Tibial artery (tissue), 4 donors: ENCODE measurements at regions not wholly inside any gene's neighbourhood (a gene's known extent, or its start where the extent isn't known, plus 50 kb on each side); places are given as distances from the start of the nearest gene placed in this dataset.

Experiments used
- DNase-seq, 2 donors: peaks; one replicate each; pipeline ENCODE4 v3.0.0-alpha.2; 2019
- H3K27ac ChIP-seq, 2 donors: fragments of 200-600 bp; sonication (generic) in 1 of 2; 1 replicate in 1 of 2; 2 replicates in 1 of 2; pipeline ENCODE4 v1.5.1; 2018 to 2019; ENCODE audit warnings: mild to moderate bottlenecking in 1 of 2
- H3K27me3 ChIP-seq, 2 donors: fragments of 200-600 bp; sonication (generic) in 1 of 2; one replicate each; pipeline versions ENCODE4 v1.5.1 to v1.6.0; 2016 to 2019
- H3K36me3 ChIP-seq, 3 donors: fragments of 200-600 bp; sonication (generic) in 2 of 3; one replicate each; pipeline ENCODE4 v1.5.1; 2016 to 2019; ENCODE audit warnings: mild to moderate bottlenecking in 2 of 3
- H3K4me1 ChIP-seq, 4 donors: fragments of 200-600 bp; sonication (generic) in 2 of 4; 1 replicate in 3 of 4; 2 replicates in 1 of 4; pipeline ENCODE4 v1.5.1; 2016 to 2019
- H3K4me3 ChIP-seq, 2 donors: fragments of 200-600 bp; sonication (generic) in 1 of 2; 1 replicate in 1 of 2; 2 replicates in 1 of 2; pipeline ENCODE4 v1.5.1; 2018 to 2019; ENCODE audit warnings: mild to moderate bottlenecking in 2 of 2
- H3K9me3 ChIP-seq, 3 donors: fragments of 200-600 bp; sonication (generic) in 1 of 3; one replicate each; pipeline ENCODE4 v1.5.1; 2016 to 2019
- CTCF ChIP-seq, 2 experiments: fragments of 200-600 bp in 1 of 2; fragments of 450-650 bp in 1 of 2; IDR thresholded peaks; one replicate each; pipeline ENCODE4 v1.5.1; 2017 to 2019; ENCODE audit warnings: antibody characterized with exemption in 2 of 2, mild to moderate bottlenecking in 1 of 2, moderate library complexity in 1 of 2
- intact Hi-C: fragments of 100-400 bp; cut with DNase I; formaldehyde crosslinking; loops from one replicate; pipeline ENCODE4 v1.15.0; 2023; ENCODE audit warnings: low total_unique reads

GRCh38 chr15:35852818-35853624 lies 307.1 kb upstream of the DPH6 start:
- DNase-seq, result no peak
- no peak overlapping the region for H3K4me3 ChIP-seq
- intact Hi-C loops, result no loop called here
- no peak for TF ChIP-seq CTCF (IDR thresholded peaks at IDR 0.05)
- H3K4me1 ChIP-seq, result peaks cover 0 to 5% (median 0%) of the 10 kb centered on the region in 4 donors
- H3K27ac ChIP-seq, result no peak overlapping the region
- H3K9me3 ChIP-seq, result no peaks in the 10 kb centered on the region
- H3K27me3 ChIP-seq, result no peaks in the 10 kb centered on the region
- H3K36me3 ChIP-seq, result no peaks in the 10 kb centered on the region

GRCh38 chr15:35854316-35854715 lies 308.4 kb upstream of the DPH6 start:
- H3K4me1 ChIP-seq, result peaks cover 0 to 5% (median 0%) of the 10 kb centered on the region in 4 donors
- no peak overlapping the region for H3K4me3 ChIP-seq
- intact Hi-C loops, result no loop called here
- TF ChIP-seq CTCF (IDR thresholded peaks at IDR 0.05), result no peak
- no peaks in the 10 kb centered on the region for H3K27me3 ChIP-seq
- no peaks in the 10 kb centered on the region for H3K36me3 ChIP-seq
- H3K27ac ChIP-seq, result no peak overlapping the region
- H3K9me3 ChIP-seq, result no peaks in the 10 kb centered on the region
- DNase-seq, result no peak

GRCh38 chr15:35857567-35858226 lies 311.7 kb upstream of the DPH6 start:
- H3K4me3 ChIP-seq, result no peak overlapping the region
- intact Hi-C loops, result no loop called here
- peaks cover 0 to 5% (median 0%) of the 10 kb centered on the region in 4 donors for H3K4me1 ChIP-seq
- no peak for TF ChIP-seq CTCF (IDR thresholded peaks at IDR 0.05)
- no peaks in the 10 kb centered on the region for H3K36me3 ChIP-seq
- DNase-seq, result no peak
- H3K27me3 ChIP-seq, result no peaks in the 10 kb centered on the region
- no peaks in the 10 kb centered on the region for H3K9me3 ChIP-seq
- H3K27ac ChIP-seq, result no peak overlapping the region

- H3K27me3 ChIP-seq, result no peaks in the 10 kb centered on the region
- intact Hi-C loops, result no loop called here
- H3K27ac ChIP-seq, result no peak overlapping the region
- H3K9me3 ChIP-seq, result no peaks in the 10 kb centered on the region
- no peak for TF ChIP-seq CTCF (IDR thresholded peaks at IDR 0.05)
- peaks cover 0 to 5% (median 0%) of the 10 kb centered on the region in 4 donors for H3K4me1 ChIP-seq
- DNase-seq, result no peak
- no peak overlapping the region for H3K4me3 ChIP-seq
- H3K36me3 ChIP-seq, result no peaks in the 10 kb centered on the region
Observed at GRCh38 chr15:35858707-35859106, 312.7 kb upstream of the DPH6 start.

GRCh38 chr15:35863655-35864054 lies 317.7 kb upstream of the DPH6 start:
- TF ChIP-seq CTCF (IDR thresholded peaks at IDR 0.05), result no peak
- H3K4me3 ChIP-seq, result no peak overlapping the region
- H3K4me1 ChIP-seq, result no peaks in the 10 kb centered on the region
- no peaks in the 10 kb centered on the region for H3K27me3 ChIP-seq
- no peak for DNase-seq
- no peaks in the 10 kb centered on the region for H3K36me3 ChIP-seq
- intact Hi-C loops, result no loop called here
- H3K9me3 ChIP-seq, result no peaks in the 10 kb centered on the region
- no peak overlapping the region for H3K27ac ChIP-seq
